GM11168 (cell line): ENCODE measurements at regions not wholly inside any gene's neighbourhood (a gene's known extent, or its start where the extent isn't known, plus 50 kb on each side); places are given as distances from the start of the nearest gene placed in this dataset.

Source experiments
- in situ Hi-C: fragments of 300-500 bp; cut with MboI; formaldehyde crosslinking; loops from one replicate; pipeline ENCODE4 v1.12.0; 2022; ENCODE audit warnings: low sequenced_read_pairs; ENCODE audit not compliant: unreplicated experiment

- in situ Hi-C loops: no loop called here
Observed at GRCh38 chr6:56775498-56776166, 132.9 kb upstream of the DST start.

- in situ Hi-C loops: no loop called here
Observed at GRCh38 chr6:56772737-56773184, 130.1 kb upstream of the DST start.

GRCh38 chr6:56771929-56772607 is 129.4 kb upstream of the DST start:
- in situ Hi-C loops: no loop called here

GRCh38 chr6:56771189-56771588 is 128.5 kb upstream of the DST start:
- in situ Hi-C loops: no loop called here

GRCh38 chr6:56770011-56770520 is 127.4 kb upstream of the DST start:
- in situ Hi-C loops: no loop called here

GRCh38 chr6:56767892-56768531 is 125.3 kb upstream of the DST start:
- in situ Hi-C loops: no loop called here

GRCh38 chr6:56767435-56767834 is 124.7 kb upstream of the DST start:
- in situ Hi-C loops: no loop called here

GRCh38 chr6:56766806-56767178 is 124.1 kb upstream of the DST start:
- in situ Hi-C loops: no loop called here

- in situ Hi-C loops: no loop called here
Observed at GRCh38 chr6:56766139-56766805, 123.6 kb upstream of the DST start.

GRCh38 chr6:56765494-56765893 is 122.8 kb upstream of the DST start:
- in situ Hi-C loops: no loop called here

- in situ Hi-C loops: no loop called here
Observed at GRCh38 chr6:56764081-56764566, 121.4 kb upstream of the DST start.

GRCh38 chr6:56761651-56762050 is 119.0 kb upstream of the DST start:
- in situ Hi-C loops: no loop called here

- in situ Hi-C loops: no loop called here
Observed at GRCh38 chr6:56760842-56761241, 118.2 kb upstream of the DST start.

GRCh38 chr6:56759521-56759920 is 116.8 kb upstream of the DST start:
- in situ Hi-C loops: no loop called here

- in situ Hi-C loops: no loop called here
Observed at GRCh38 chr6:56758553-56758952, 115.9 kb upstream of the DST start.

GRCh38 chr6:56758120-56758519 is 115.4 kb upstream of the DST start:
- in situ Hi-C loops: no loop called here

GRCh38 chr6:56757588-56757984 is 114.9 kb upstream of the DST start:
- in situ Hi-C loops: no loop called here

GRCh38 chr6:56756791-56757587 is 114.3 kb upstream of the DST start:
- in situ Hi-C loops: no loop called here

GRCh38 chr6:56756219-56756789 is 113.6 kb upstream of the DST start:
- in situ Hi-C loops: no loop called here

GRCh38 chr6:56755040-56755439 is 112.4 kb upstream of the DST start:
- in situ Hi-C loops: no loop called here
